Activated CD4-positive, alpha-beta memory T cell treated with anti-CD3 and anti-CD28 coated beads for 36 hours (primary cell): ENCODE measurements at regions not wholly inside any gene's neighbourhood (a gene's known extent, or its start where the extent isn't known, plus 50 kb on each side); places are given as distances from the start of the nearest gene placed in this dataset.

Experiments used
- CTCF ChIA-PET: fragments of 350-600 bp; sonication (Branson Sonifier 250); formaldehyde crosslinking; loops from one replicate; lab custom pipeline; 2021; ENCODE audit warnings: antibody characterized with exemption, inconsistent platforms; lab: Charles Lee
- POLR2A ChIA-PET: fragments of 350-600 bp; sonication (Branson Sonifier 250); formaldehyde crosslinking; loops from one replicate; lab custom pipeline; 2021; ENCODE audit warnings: antibody characterized with exemption; lab: Charles Lee
- DNase-seq: peaks from one replicate; pipeline ENCODE4 v3.0.0-alpha.2; 2020
- H3K27ac Mint-ChIP-seq: one replicate; pipeline ENCODE4 v1.8.0; 2021; ENCODE audit warnings: mixed read lengths
- H3K27me3 Mint-ChIP-seq: one replicate; pipeline ENCODE4 v1.8.0; 2021; ENCODE audit warnings: mixed read lengths
- H3K36me3 Mint-ChIP-seq: one replicate; pipeline ENCODE4 v1.8.0; 2021; ENCODE audit warnings: mixed read lengths
- H3K4me1 Mint-ChIP-seq: one replicate; pipeline ENCODE4 v1.8.0; 2021; ENCODE audit warnings: low read depth, mixed read lengths
- H3K4me3 Mint-ChIP-seq: one replicate; pipeline ENCODE4 v1.8.0; 2021; ENCODE audit warnings: mild to moderate bottlenecking, mixed read lengths
- H3K9me3 Mint-ChIP-seq: one replicate; pipeline ENCODE4 v1.8.0; 2021; ENCODE audit warnings: mixed read lengths
- intact Hi-C: fragments of 100-400 bp; cut with micrococcal nuclease; formaldehyde crosslinking; loops from one replicate; pipeline ENCODE4 v1.15.1; 2023

DNA sequence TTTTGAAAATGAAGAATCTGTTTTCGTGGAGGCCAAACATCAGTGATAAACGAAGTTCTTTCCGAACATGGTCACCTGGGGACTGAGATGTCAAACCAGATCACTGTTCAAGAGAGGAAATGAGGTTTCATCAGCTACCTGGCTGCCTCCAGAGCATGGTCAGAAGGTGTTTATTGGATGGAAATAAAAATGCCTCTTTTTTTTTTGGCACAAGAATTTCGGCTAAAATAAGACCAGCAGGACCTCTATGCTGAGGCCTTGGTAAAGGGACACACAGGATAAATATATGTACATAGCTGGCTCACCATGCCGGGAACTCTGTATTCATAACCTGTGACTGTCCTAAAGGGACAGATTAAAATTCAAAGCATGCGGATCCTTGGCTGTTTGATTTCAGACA lies 135.3 kb downstream of the UTP18 start:
- POLR2A ChIA-PET = no interaction called here
- H3K27me3 Mint-ChIP-seq = peaks cover 3% of the 10 kb centered on the region

DNA sequence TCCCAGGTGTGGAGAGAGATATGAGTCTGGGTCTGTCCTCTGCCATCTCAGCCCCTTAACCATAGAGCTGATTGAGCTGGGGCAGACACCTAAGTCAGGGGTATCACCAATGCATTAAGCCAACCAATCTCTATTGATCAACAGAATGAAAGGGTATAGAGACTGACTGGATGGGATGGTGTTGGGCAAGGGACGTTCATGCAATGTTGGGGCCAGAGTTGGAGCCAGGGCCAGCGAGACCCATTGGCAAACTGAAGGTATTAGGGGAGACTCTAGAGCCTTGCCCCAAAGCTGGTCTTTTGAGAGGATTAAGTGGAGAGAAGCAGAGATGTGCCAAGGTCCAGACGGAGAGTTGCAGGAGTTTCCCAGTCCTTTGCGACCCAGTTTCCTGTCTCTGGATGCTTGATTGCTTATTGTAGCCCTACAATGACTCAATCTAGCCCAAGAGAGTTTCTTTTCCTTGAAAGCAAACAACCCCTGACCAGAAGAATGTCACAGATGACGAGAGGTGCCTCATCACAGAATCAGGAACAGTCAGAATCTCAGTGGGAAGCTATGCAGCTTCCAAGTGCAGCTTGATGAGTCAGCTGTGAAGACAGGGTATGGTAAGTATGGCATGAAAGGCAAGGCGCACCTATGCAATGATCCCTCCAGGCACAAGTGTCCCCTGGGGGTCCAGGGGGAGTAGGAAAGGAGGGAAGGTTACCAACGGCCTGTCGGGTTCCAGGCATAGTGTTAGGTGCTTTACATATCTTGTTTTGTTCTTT lies 137.2 kb downstream of the UTP18 start:
- intact Hi-C loops = loop anchor here (2.0 kb wide), 1 partner anchor 31 kb away; no protein-coding TSS in a partner anchor
- H3K36me3 Mint-ChIP-seq = no peaks in the 10 kb centered on the region
- CTCF ChIA-PET = no interaction called here
- no peak overlapping the region for H3K4me3 Mint-ChIP-seq
- no peaks in the 10 kb centered on the region for H3K9me3 Mint-ChIP-seq
- H3K27ac Mint-ChIP-seq = no peak overlapping the region
- DNase-seq = peak; percentile 11
- no peaks in the 10 kb centered on the region for H3K27me3 Mint-ChIP-seq
- no peaks in the 10 kb centered on the region for H3K4me1 Mint-ChIP-seq
- POLR2A ChIA-PET = no interaction called here

More for the DNA sequence above, 135.3 kb downstream of the UTP18 start:
- CTCF ChIA-PET = no interaction called here
- H3K9me3 Mint-ChIP-seq = no peaks in the 10 kb centered on the region
- H3K36me3 Mint-ChIP-seq = no peaks in the 10 kb centered on the region
- H3K4me3 Mint-ChIP-seq = no peak overlapping the region
- no peak overlapping the region for H3K27ac Mint-ChIP-seq
- no peak for DNase-seq
- intact Hi-C loops = loop anchor here (2.0 kb wide), 1 partner anchor 33 kb away; no protein-coding TSS in a partner anchor
- H3K4me1 Mint-ChIP-seq = no peaks in the 10 kb centered on the region

DNA sequence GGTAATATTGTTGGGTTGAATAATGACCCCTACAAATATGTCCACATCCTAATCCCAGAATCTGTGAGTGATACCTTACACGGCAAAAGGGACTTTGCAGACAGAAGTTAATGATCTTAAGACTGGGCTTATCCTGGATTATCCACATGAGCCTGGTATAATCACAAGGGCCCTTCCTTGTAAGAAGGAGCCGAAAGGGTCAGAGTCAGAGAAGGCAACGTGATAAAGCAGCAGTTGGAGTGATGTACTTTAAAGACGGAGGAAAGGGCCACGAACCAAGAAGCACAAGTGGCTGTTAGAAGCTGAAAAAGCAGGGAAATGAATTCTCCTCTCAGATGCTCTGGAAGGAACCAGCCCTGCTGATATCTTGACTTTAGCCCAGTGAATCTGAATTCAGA lies 137.8 kb downstream of the UTP18 start:
- Mint-ChIP-seq H3K27me3 (no peaks in the 10 kb centered on the region), H3K36me3 (no peaks in the 10 kb centered on the region), H3K9me3 (no peaks in the 10 kb centered on the region), H3K4me3 (no peak overlapping the region), H3K27ac (no peak overlapping the region), H3K4me1 (no peaks in the 10 kb centered on the region)
- no peak for DNase-seq
- POLR2A ChIA-PET = no interaction called here
- intact Hi-C loops = no loop called here
- CTCF ChIA-PET = no interaction called here

GRCh38 chr17:51398687-51399086 lies 138.3 kb downstream of the UTP18 start:
- Mint-ChIP-seq H3K4me1 (no peaks in the 10 kb centered on the region), H3K36me3 (no peaks in the 10 kb centered on the region), H3K27me3 (no peaks in the 10 kb centered on the region), H3K9me3 (no peaks in the 10 kb centered on the region), H3K4me3 (no peak overlapping the region), H3K27ac (no peak overlapping the region)
- ChIA-PET POLR2A (no interaction called here), CTCF (no interaction called here)
- intact Hi-C loops = no loop called here
- DNase-seq = no peak

GRCh38 chr17:51401279-51401678 lies 140.9 kb downstream of the UTP18 start:
- Mint-ChIP-seq H3K36me3 (no peaks in the 10 kb centered on the region), H3K4me1 (no peaks in the 10 kb centered on the region), H3K27me3 (no peaks in the 10 kb centered on the region), H3K27ac (no peak overlapping the region), H3K4me3 (no peak overlapping the region), H3K9me3 (no peaks in the 10 kb centered on the region)
- POLR2A ChIA-PET = no interaction called here
- no peak for DNase-seq
- CTCF ChIA-PET = no interaction called here
- intact Hi-C loops = no loop called here

GRCh38 chr17:51402899-51403298 lies 142.6 kb downstream of the UTP18 start:
- ChIA-PET CTCF (no interaction called here), POLR2A (no interaction called here)
- DNase-seq = no peak
- intact Hi-C loops = no loop called here
- Mint-ChIP-seq H3K4me1 (no peaks in the 10 kb centered on the region), H3K36me3 (no peaks in the 10 kb centered on the region), H3K27ac (no peak overlapping the region), H3K27me3 (no peaks in the 10 kb centered on the region), H3K4me3 (no peak overlapping the region), H3K9me3 (no peaks in the 10 kb centered on the region)

DNA sequence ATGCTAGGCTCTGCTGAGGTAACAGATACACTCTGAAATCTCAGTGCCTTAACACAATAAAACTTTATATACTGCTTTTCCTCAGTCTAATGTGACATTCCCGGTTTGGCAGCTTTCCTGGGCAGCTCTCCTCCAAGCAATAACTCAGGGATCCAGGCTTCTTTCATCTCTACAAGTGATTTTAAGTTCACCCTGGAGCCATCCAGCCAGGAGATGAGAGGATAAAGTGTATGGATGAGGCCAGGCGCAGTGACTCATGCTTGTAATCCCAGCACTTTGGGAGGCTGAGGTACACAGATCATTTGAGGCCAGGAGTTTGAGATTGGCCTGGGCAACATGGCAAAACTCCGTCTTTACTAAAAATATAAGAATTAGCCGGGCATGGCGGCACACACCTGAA lies 147.2 kb downstream of the UTP18 start:
- Mint-ChIP-seq H3K36me3 (no peaks in the 10 kb centered on the region), H3K4me3 (no peak overlapping the region), H3K9me3 (no peaks in the 10 kb centered on the region), H3K4me1 (no peaks in the 10 kb centered on the region), H3K27me3 (peaks cover 4% of the 10 kb centered on the region), H3K27ac (no peak overlapping the region)
- ChIA-PET CTCF (no interaction called here), POLR2A (no interaction called here)
- intact Hi-C loops = no loop called here
- no peak for DNase-seq

- ChIA-PET CTCF (interaction anchor here (1.5 kb wide), 1 partner anchor 16 kb away, joined by 3 read pairs; no protein-coding TSS in a partner anchor), POLR2A (no interaction called here)
Observed at GRCh38 chr17:51419476-51419875, 159.1 kb downstream of the UTP18 start.

DNA sequence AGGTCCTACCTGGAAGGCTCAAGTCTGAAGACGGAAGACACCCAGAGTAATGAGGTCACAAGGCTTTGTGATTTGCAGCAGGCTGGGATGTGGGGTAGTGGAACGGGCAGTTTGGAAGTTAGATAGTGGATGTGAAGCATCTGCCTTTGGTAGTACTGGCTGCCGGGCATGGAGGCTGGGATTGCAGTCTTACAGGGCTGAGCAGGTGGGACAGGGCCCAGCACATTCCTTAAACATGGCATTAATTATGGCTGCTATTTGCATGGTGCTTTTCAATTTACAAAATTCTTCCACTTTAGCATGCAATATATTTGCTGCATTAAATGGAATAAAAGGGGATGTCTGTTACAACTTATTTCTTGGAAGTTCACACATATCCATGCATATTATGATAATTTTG lies 161.2 kb downstream of the UTP18 start:
- Mint-ChIP-seq H3K27me3 (no peaks in the 10 kb centered on the region), H3K9me3 (no peaks in the 10 kb centered on the region), H3K4me3 (no peak overlapping the region), H3K36me3 (no peaks in the 10 kb centered on the region), H3K4me1 (peaks cover 15% of the 10 kb centered on the region), H3K27ac (no peak overlapping the region)
- no peak for DNase-seq
- CTCF ChIA-PET = no interaction called here
- POLR2A ChIA-PET = no interaction called here
- intact Hi-C loops = no loop called here

More at GRCh38 chr17:51419476-51419875, 159.1 kb downstream of the UTP18 start:
- no peak overlapping the region for H3K27ac Mint-ChIP-seq
- H3K4me3 Mint-ChIP-seq = no peak overlapping the region
- no peaks in the 10 kb centered on the region for H3K36me3 Mint-ChIP-seq
- intact Hi-C loops = no loop called here
- no peak for DNase-seq
- H3K4me1 Mint-ChIP-seq = peaks cover 14% of the 10 kb centered on the region
- no peaks in the 10 kb centered on the region for H3K27me3 Mint-ChIP-seq
- H3K9me3 Mint-ChIP-seq = no peaks in the 10 kb centered on the region

DNA sequence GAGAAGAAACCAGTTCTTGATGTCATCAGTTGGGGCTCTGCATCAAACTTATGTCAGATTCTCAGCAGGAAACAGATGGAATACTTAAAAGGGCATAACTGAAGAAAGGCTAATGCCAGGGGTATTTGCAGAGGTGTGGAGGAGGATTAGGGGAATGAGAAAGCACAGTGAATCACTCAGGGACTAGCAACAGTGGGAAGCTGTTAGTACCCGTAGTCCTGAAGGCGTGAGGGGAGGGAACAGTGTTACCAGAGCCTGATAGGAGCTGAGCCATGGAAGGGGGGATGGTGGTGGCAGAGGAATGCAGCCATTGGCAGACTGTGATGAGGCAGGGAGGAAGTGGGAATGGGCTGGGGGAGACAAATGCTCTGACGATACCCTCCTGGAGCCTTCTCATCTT lies 162.3 kb downstream of the UTP18 start:
- Mint-ChIP-seq H3K4me3 (no peak overlapping the region), H3K27ac (no peak overlapping the region), H3K4me1 (peaks cover 26% of the 10 kb centered on the region), H3K36me3 (no peaks in the 10 kb centered on the region), H3K9me3 (no peaks in the 10 kb centered on the region), H3K27me3 (no peaks in the 10 kb centered on the region)
- ChIA-PET CTCF (interaction anchor here (1.1 to 1.8 kb wide), 2 partner anchors 12 to 51 kb away, joined by 3 to 14 read pairs; no protein-coding TSS in a partner anchor), POLR2A (no interaction called here)
- intact Hi-C loops = no loop called here
- DNase-seq = no peak

DNA sequence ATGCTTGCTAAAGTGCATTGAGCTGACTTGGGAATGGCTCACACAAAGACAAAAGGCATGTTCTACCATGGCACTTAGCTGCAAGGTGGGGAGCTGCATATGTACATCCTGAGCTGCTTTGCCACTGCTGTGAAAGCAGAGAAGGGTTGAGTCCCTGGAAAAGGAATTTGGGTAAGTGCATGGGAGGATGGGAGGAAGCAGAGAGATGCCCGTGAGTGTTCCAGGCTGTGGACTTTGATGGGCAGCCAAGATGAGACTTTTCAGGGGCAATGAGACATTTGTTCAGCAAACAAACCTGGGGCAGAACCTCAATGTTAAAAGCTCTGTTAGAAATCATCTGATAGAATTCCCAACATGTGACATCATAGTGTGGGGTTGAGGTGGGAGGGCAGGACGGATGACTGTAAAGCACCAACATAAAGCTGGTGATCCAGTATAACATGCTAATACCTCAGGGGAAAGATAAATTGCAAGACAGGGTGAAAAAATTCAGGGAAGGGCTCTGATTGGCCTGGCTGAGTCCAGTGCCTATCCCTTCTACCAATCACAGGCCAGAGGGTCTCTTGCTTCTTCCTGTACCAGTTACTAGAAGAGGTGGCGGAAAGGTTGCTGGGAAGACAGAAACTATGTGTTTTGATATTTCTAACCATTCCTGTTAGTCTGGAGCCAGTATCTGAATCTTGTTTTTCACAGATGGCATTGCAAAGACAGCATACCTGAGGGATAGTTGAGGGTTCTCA lies 163.2 kb downstream of the UTP18 start:
- intact Hi-C loops = no loop called here
- no peak for DNase-seq
- Mint-ChIP-seq H3K36me3 (no peaks in the 10 kb centered on the region), H3K4me3 (no peak overlapping the region), H3K4me1 (peaks cover 34% of the 10 kb centered on the region), H3K27ac (no peak overlapping the region), H3K27me3 (no peaks in the 10 kb centered on the region), H3K9me3 (no peaks in the 10 kb centered on the region)
- ChIA-PET POLR2A (no interaction called here), CTCF (interaction anchor here (1.1 to 1.8 kb wide), 2 partner anchors 11 to 52 kb away, joined by 3 to 14 read pairs; no protein-coding TSS in a partner anchor)

DNA sequence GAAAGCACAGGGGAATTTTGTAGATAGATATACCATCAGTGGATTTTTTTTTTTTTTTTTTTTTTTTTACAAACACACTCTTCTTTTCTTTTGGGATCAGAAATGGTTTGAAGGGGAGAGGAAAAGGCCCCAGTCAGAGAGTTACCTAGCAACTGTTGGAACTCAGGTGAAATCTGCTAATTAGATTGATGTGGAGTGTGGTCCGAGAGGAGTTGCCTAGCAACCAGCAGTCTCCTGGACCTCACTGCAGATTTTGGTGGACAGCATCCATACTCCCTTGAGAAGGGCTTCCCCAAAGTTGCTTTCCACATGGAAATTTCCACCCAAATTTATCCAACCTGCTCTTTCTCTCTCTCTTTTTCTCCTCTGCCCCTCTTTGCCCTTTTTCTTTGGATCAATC lies 165.4 kb downstream of the UTP18 start:
- H3K4me1 Mint-ChIP-seq = peaks cover 47% of the 10 kb centered on the region
- CTCF ChIA-PET = interaction anchor here (0.6 kb wide), 1 partner anchor 10 kb away, joined by 3 read pairs; no protein-coding TSS in a partner anchor
- H3K27ac Mint-ChIP-seq = no peak overlapping the region
- no peaks in the 10 kb centered on the region for H3K9me3 Mint-ChIP-seq
- H3K4me3 Mint-ChIP-seq = no peak overlapping the region
- H3K36me3 Mint-ChIP-seq = no peaks in the 10 kb centered on the region
- no peak for DNase-seq
- no peaks in the 10 kb centered on the region for H3K27me3 Mint-ChIP-seq
- intact Hi-C loops = no loop called here
- POLR2A ChIA-PET = no interaction called here
